ENCODE measurements at regions not wholly inside any gene's neighbourhood (a gene's known extent, or its start where the extent isn't known, plus 50 kb on each side); places are given as distances from the start of the nearest gene placed in this dataset.

DNA sequence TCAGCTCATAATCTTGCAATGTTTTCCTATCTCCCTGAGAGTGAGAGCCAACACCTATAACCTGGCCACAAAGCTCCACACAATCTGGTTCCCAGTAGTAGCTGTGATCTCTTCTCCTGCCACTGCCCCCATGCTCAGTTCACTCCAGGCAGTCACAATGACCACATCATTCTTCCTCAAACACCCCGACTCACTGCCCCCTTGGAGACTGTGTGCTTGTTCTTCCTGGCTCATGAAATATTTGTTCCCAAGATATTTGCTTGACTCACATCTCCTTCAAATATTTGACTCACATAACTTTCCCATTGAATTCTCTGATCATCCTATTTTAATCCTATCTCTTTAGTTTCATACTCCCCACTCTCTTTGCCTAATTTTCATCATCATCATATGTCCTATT is 173.7 kb downstream of the AREG start:
- TF ChIP-seq, protein P1, sequence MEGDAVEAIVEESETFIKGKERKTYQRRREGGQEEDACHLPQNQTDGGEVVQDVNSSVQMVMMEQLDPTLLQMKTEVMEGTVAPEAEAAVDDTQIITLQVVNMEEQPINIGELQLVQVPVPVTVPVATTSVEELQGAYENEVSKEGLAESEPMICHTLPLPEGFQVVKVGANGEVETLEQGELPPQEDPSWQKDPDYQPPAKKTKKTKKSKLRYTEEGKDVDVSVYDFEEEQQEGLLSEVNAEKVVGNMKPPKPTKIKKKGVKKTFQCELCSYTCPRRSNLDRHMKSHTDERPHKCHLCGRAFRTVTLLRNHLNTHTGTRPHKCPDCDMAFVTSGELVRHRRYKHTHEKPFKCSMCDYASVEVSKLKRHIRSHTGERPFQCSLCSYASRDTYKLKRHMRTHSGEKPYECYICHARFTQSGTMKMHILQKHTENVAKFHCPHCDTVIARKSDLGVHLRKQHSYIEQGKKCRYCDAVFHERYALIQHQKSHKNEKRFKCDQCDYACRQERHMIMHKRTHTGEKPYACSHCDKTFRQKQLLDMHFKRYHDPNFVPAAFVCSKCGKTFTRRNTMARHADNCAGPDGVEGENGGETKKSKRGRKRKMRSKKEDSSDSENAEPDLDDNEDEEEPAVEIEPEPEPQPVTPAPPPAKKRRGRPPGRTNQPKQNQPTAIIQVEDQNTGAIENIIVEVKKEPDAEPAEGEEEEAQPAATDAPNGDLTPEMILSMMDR (IDR thresholded peaks at IDR 0.05) = no peak
- TF ChIP-seq POLR2A (IDR thresholded peaks at IDR 0.05) = no peak
